A673 (cell line): ENCODE measurements at regions not wholly inside any gene's neighbourhood (a gene's known extent, or its start where the extent isn't known, plus 50 kb on each side); places are given as distances from the start of the nearest gene placed in this dataset.
A peak's percentile ranks its signal among the peaks of the same experiment; 100 is the strongest.

ENCODE experiments used
- BruUV-seq: library from RNA; stranded (reverse); fragments of 400-500 nt; replicated peaks from 2 replicates; lab custom pipeline; 2021; lab: Mats Ljungman, UMichigan
- CTCF ChIA-PET: fragments of 300-600 bp; sonication (Branson Sonifier 250); formaldehyde crosslinking; loops from one replicate; lab custom pipeline; 2022; ENCODE audit warnings: antibody characterized with exemption; lab: Charles Lee
- POLR2A ChIA-PET: fragments of 300-600 bp; sonication (Branson Sonifier 250); formaldehyde crosslinking; loops from one replicate; lab custom pipeline; 2022; ENCODE audit warnings: antibody characterized with exemption; ENCODE audit not compliant: low non-redundant PET; lab: Charles Lee
- DNase-seq: peaks from one replicate; pipeline ENCODE4 v3.0.0-alpha.2; 2015; ENCODE audit warnings: low spot score
- H3K27ac ChIP-seq: fragments of 200-600 bp; sonication (generic); 2 replicates; pipeline ENCODE4 v1.5.1; 2016; ENCODE audit warnings: mixed run types, low read depth, mild to moderate bottlenecking, mixed read lengths, antibody characterized with exemption, low read length; ENCODE audit not compliant: poor library complexity, severe bottlenecking
- H3K27me3 ChIP-seq: fragments of 200-600 bp; sonication (generic); replicated peaks from 2 replicates; pipeline ENCODE4 v1.6.1; 2017; ENCODE audit warnings: mixed run types, low read depth, mild to moderate bottlenecking, mixed read lengths, antibody characterized with exemption, low read length; ENCODE audit not compliant: insufficient read depth, poor library complexity
- H3K36me3 ChIP-seq: fragments of 200-600 bp; sonication (generic); 2 replicates; pipeline ENCODE4 v1.6.1; 2016; ENCODE audit warnings: mixed run types, mild to moderate bottlenecking, mixed read lengths, antibody characterized with exemption, low read length; ENCODE audit not compliant: insufficient read depth, poor library complexity, severe bottlenecking
- H3K4me1 ChIP-seq: fragments of 200-600 bp; sonication (generic); 2 replicates; pipeline ENCODE4 v1.6.1; 2017; ENCODE audit warnings: mixed run types, mild to moderate bottlenecking, mixed read lengths, antibody characterized with exemption, low read length; ENCODE audit not compliant: insufficient read depth, poor library complexity, severe bottlenecking
- H3K4me3 ChIP-seq: fragments of 200-600 bp; sonication (generic); 2 replicates; pipeline ENCODE4 v1.5.1; 2016; ENCODE audit warnings: low read depth, mixed run types, mild to moderate bottlenecking, mixed read lengths, low read length; ENCODE audit not compliant: poor library complexity, severe bottlenecking
- H3K9me3 ChIP-seq: fragments of 200-600 bp; sonication (generic); 2 replicates; pipeline ENCODE4 v1.6.1; 2016; ENCODE audit warnings: mixed run types, low read depth, mild to moderate bottlenecking, mixed read lengths, antibody characterized with exemption, low read length; ENCODE audit not compliant: poor library complexity, severe bottlenecking
- CTCF ChIP-seq: fragments of 300-800, 200-600 bp; sonication (generic); conservative IDR thresholded peaks from 2 replicates; pipeline ENCODE4 v1.5.1; 2017; ENCODE audit warnings: low read depth, mild to moderate bottlenecking, antibody characterized with exemption, low read length, moderate library complexity, mixed read lengths
- EZH2 ChIP-seq: fragments of 200-600 bp; sonication (generic); IDR thresholded peaks from 2 replicates; pipeline ENCODE4 v1.6.1; 2017; ENCODE audit warnings: borderline replicate concordance, low read depth, mild to moderate bottlenecking, mixed read lengths, antibody characterized with exemption, low read length; ENCODE audit not compliant: poor library complexity, severe bottlenecking
- intact Hi-C: fragments of 100-400 bp; cut with micrococcal nuclease; formaldehyde crosslinking; loops from one replicate; pipeline ENCODE4 v1.10.0; 2022; ENCODE audit not compliant: unreplicated experiment

DNA sequence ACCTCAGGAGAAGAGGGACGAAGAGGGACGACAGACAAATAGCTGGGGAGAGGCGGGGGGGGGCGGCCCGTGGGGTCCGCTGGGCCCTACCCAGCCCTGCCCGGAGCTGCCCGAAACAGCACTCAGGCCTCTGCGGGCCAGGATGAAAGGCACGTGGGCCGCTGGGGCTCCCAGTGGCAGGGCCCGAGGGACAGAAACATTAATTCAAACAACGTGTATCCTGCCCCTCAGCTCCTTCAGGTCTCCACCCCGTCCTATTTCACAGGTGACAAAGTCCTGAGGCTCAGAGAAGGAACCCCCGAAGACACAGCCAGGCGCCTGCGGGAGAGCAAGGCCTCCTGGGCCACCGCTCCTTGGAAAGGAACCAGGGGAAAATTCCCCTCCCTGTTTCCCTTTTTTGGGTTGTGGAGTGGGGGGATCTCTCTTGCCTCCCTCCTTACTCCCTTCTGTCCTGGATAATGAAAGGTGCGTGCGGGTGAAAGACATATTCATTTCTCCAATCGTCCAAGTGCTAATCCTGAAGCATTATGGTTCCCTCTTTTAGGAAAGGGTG lies 93.3 kb downstream of the RNASET2 start:
- Histone ChIP-seq H3K4me1 (no peaks in the 10 kb centered on the region), H3K36me3 (no peaks in the 10 kb centered on the region), H3K27ac (no peak overlapping the region), H3K9me3 (no peaks in the 10 kb centered on the region), H3K27me3 (peaks cover 75% of the 10 kb centered on the region), H3K4me3 (peak overlapping the region; percentile 20)
- intact Hi-C loops = no loop called here
- CTCF ChIA-PET = no interaction called here
- BruUV-seq = no TSS peak
- DNase-seq = no peak
- POLR2A ChIA-PET = interaction anchor here (0.7 kb wide), 1 partner anchor 21 kb away, joined by 11 read pairs; no protein-coding TSS in a partner anchor
- no peak for TF ChIP-seq EZH2
- no peak for TF ChIP-seq CTCF

GRCh38 chr6:166862287-166862977 lies 93.9 kb downstream of the RNASET2 start:
- ChIA-PET POLR2A (interaction anchor here (0.7 kb wide), 1 partner anchor 22 kb away, joined by 11 read pairs; no protein-coding TSS in a partner anchor), CTCF (no interaction called here)
- H3K4me3 ChIP-seq = peak overlapping the region; percentile 20
- H3K4me1 ChIP-seq = no peaks in the 10 kb centered on the region
- TF ChIP-seq CTCF = no peak
- intact Hi-C loops = no loop called here
- H3K36me3 ChIP-seq = no peaks in the 10 kb centered on the region
- no TSS peak for BruUV-seq
- peak; percentile 17 for DNase-seq
- H3K27me3 ChIP-seq = peaks cover 75% of the 10 kb centered on the region
- H3K27ac ChIP-seq = no peak overlapping the region
- no peaks in the 10 kb centered on the region for H3K9me3 ChIP-seq

DNA sequence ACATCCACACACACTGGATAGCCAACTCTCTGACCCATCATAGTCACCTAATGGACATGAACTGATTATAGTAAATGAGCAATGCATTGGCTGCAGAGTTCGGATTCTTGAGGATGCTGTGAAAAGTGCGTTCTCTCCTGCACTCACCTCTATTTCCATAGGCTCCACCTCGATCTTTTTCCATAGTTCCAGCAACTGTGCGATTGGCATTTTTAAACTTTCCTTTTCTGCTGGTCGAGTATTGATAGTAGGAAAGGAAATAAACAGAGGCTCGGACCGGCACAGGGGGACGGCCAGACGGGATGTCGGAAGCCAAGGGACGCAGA lies 94.4 kb downstream of the RNASET2 start:
- Histone ChIP-seq H3K4me3 (peak overlapping the region; percentile 20), H3K9me3 (no peaks in the 10 kb centered on the region), H3K27ac (no peak overlapping the region), H3K4me1 (no peaks in the 10 kb centered on the region), H3K36me3 (no peaks in the 10 kb centered on the region), H3K27me3 (peaks cover 75% of the 10 kb centered on the region)
- intact Hi-C loops = no loop called here
- ChIA-PET CTCF (no interaction called here), POLR2A (no interaction called here)
- no peak for DNase-seq
- no TSS peak for BruUV-seq
- no peak for TF ChIP-seq CTCF
- peak; percentile 87 for TF ChIP-seq EZH2
